Lung (tissue), 11 donors: ENCODE measurements at regions not wholly inside any gene's neighbourhood (a gene's known extent, or its start where the extent isn't known, plus 50 kb on each side); places are given as distances from the start of the nearest gene placed in this dataset.
"Not testable (repeated sequence)": the region's sequence is repeated elsewhere in the genome, so short reads cannot be mapped to it uniquely, and the experiment has no call there.

ENCODE experiments used
- ATAC-seq: fragments of 200-7000 bp; cut with Tn5 transposase; one replicate; pipeline ENCODE4 v1.9.1; 2020; ENCODE audit warnings: moderate number of reproducible peaks; ENCODE audit not compliant: insufficient read depth, low FRiP score
- DNase-seq, 3 donors: peaks; one replicate each; pipeline ENCODE4 v3.0.0-alpha.2; 2013 to 2017
- H3K27ac ChIP-seq, 2 donors: one replicate each; pipeline ENCODE4 v1.5.1; 2013; ENCODE audit warnings: mild to moderate bottlenecking in 2 of 2, moderate library complexity in 2 of 2, control low read depth in 1 of 2, inconsistent platforms in 1 of 2, low read depth in 1 of 2, low read length in 1 of 2
- H3K27me3 ChIP-seq, 3 donors: one replicate each; pipeline ENCODE4 v1.5.1; 2013; ENCODE audit warnings: low read length in 2 of 3; ENCODE audit not compliant: control insufficient read depth in 3 of 3, insufficient read depth in 3 of 3
- H3K36me3 ChIP-seq, 4 donors: one replicate each; pipeline ENCODE4 v1.5.1; 2013; ENCODE audit warnings: low read length in 4 of 4, mild to moderate bottlenecking in 1 of 4, moderate library complexity in 1 of 4; ENCODE audit not compliant: control insufficient read depth in 4 of 4, insufficient read depth in 4 of 4
- H3K4me1 ChIP-seq, 5 donors: one replicate each; pipeline ENCODE4 v1.5.1; 2013; ENCODE audit warnings: low read length in 5 of 5, mild to moderate bottlenecking in 2 of 5, moderate library complexity in 1 of 5; ENCODE audit not compliant: control insufficient read depth in 5 of 5, insufficient read depth in 5 of 5
- H3K4me3 ChIP-seq: one replicate; pipeline ENCODE4 v1.5.1; 2013; ENCODE audit warnings: mild to moderate bottlenecking, control low read depth, moderate library complexity
- H3K9ac ChIP-seq, 2 donors: one replicate each; pipeline ENCODE4 v1.5.1; 2013; ENCODE audit warnings: low read length in 2 of 2, control low read depth in 1 of 2; ENCODE audit not compliant: insufficient read depth in 1 of 2
- H3K9me3 ChIP-seq, 4 donors: one replicate each; pipeline ENCODE4 v1.5.1; 2013; ENCODE audit warnings: low read length in 3 of 4, mild to moderate bottlenecking in 1 of 4, moderate library complexity in 1 of 4; ENCODE audit not compliant: control insufficient read depth in 4 of 4, insufficient read depth in 3 of 4
- CTCF ChIP-seq: IDR thresholded peaks from 2 replicates; pipeline ENCODE4 v1.5.1; 2012; ENCODE audit warnings: mild to moderate bottlenecking; ENCODE audit errors: control extremely low read depth, extremely low read depth
- WGBS, 2 donors: extraction: QIAGEN DNeasy Blood & Tissue Kit; methylation state at CpG; one replicate each; pipeline ENCODE4 v1.1.7; 2013; 5-methylcytosine and 5-hydroxymethylcytosine counted together
- donor health status: control.
- donor health status: control.
- donor health status: Bipolar disorder and iron deficiency.
- donor health status: healthy.
- donor health status: DM: yes; HTN: yes; CAD: no.

GRCh38 chr3:178217479-178217878 lies 318.8 kb upstream of the KCNMB2 start:
- no peak overlapping the region for H3K27ac ChIP-seq
- no peak for DNase-seq
- no peak for TF ChIP-seq CTCF
- H3K4me3 ChIP-seq, result no peak overlapping the region
- ATAC-seq, result no peak
- no peak overlapping the region for H3K9ac ChIP-seq
- H3K36me3 ChIP-seq, result no peaks in the 10 kb centered on the region
- WGBS, 2 donors, result 92 to 93% methylated on average over 2 of the region's 2 CpGs
- no peaks in the 10 kb centered on the region for H3K9me3 ChIP-seq
- H3K4me1 ChIP-seq, result no peaks in the 10 kb centered on the region
- no peaks in the 10 kb centered on the region for H3K27me3 ChIP-seq

- no peak for TF ChIP-seq CTCF
- DNase-seq, result peak in 1 of 3 donors; percentile 13
- Histone ChIP-seq H3K36me3 (no peaks in the 10 kb centered on the region), H3K27ac (no peak overlapping the region), H3K4me3 (no peak overlapping the region), H3K9ac (no peak overlapping the region), H3K4me1 (no peaks in the 10 kb centered on the region), H3K9me3 (no peaks in the 10 kb centered on the region), H3K27me3 (no peaks in the 10 kb centered on the region)
- ATAC-seq, result no peak
These were observed 318.0 kb upstream of the KCNMB2 start for GRCh38 chr3:178218231-178218630.

GRCh38 chr3:178219661-178220060 lies 316.6 kb upstream of the KCNMB2 start:
- not testable (repeated sequence) for H3K4me3 ChIP-seq, ATAC-seq, H3K4me1 ChIP-seq, H3K36me3 ChIP-seq, H3K27me3 ChIP-seq, H3K27ac ChIP-seq, H3K9me3 ChIP-seq, DNase-seq, H3K9ac ChIP-seq
- WGBS, 2 donors, result 90 to 92% methylated on average over 4 of the region's 4 CpGs

- DNase-seq (no peak), ATAC-seq (no peak)
- Histone ChIP-seq H3K4me1 (no peaks in the 10 kb centered on the region), H3K4me3 (no peak overlapping the region), H3K36me3 (no peaks in the 10 kb centered on the region), H3K9ac (no peak overlapping the region), H3K27me3 (no peaks in the 10 kb centered on the region), H3K9me3 (peaks cover 0 to 1% (median 0%) of the 10 kb centered on the region in 4 donors), H3K27ac (no peak overlapping the region)
- TF ChIP-seq CTCF, result no peak
These were observed 312.4 kb upstream of the KCNMB2 start for GRCh38 chr3:178223876-178224275.
